Neuronal stem cell (in vitro differentiated cells): ENCODE measurements at regions not wholly inside any gene's neighbourhood (a gene's known extent, or its start where the extent isn't known, plus 50 kb on each side); places are given as distances from the start of the nearest gene placed in this dataset.
"Not testable (repeated sequence)": the region's sequence is repeated elsewhere in the genome, so short reads cannot be mapped to it uniquely, and the experiment has no call there.

ENCODE experiments used
- DNase-seq: peaks from one replicate; pipeline ENCODE4 v3.0.0-alpha.2; 2013; ENCODE audit warnings: low spot score
- H2AFZ ChIP-seq: one replicate; pipeline ENCODE4 v1.6.1; 2013; ENCODE audit warnings: mild to moderate bottlenecking, low read length, inconsistent platforms
- H2AK5ac ChIP-seq: 2 replicates; pipeline ENCODE4 v1.6.1; 2013; ENCODE audit warnings: low read depth, mild to moderate bottlenecking, inconsistent platforms, low read length, moderate library complexity, mixed read lengths
- H2BK120ac ChIP-seq: 2 replicates; pipeline ENCODE4 v1.6.1; 2013; ENCODE audit warnings: low read depth, mild to moderate bottlenecking, inconsistent platforms, low read length, moderate library complexity, mixed read lengths
- H2BK12ac ChIP-seq: one replicate; pipeline ENCODE4 v1.6.1; 2013; ENCODE audit warnings: low read length, inconsistent platforms
- H2BK15ac ChIP-seq: 2 replicates; pipeline ENCODE4 v1.6.1; 2013; ENCODE audit warnings: mild to moderate bottlenecking, low read length, inconsistent platforms, mixed read lengths
- H2BK5ac ChIP-seq: one replicate; pipeline ENCODE4 v1.6.1; 2013; ENCODE audit warnings: inconsistent platforms, mild to moderate bottlenecking, low read length, moderate library complexity
- H3K14ac ChIP-seq: one replicate; pipeline ENCODE4 v1.6.1; 2013; ENCODE audit warnings: low read length, inconsistent platforms
- H3K18ac ChIP-seq: 2 replicates; pipeline ENCODE4 v1.6.1; 2013; ENCODE audit warnings: low read length, inconsistent platforms
- H3K23ac ChIP-seq: 2 replicates; pipeline ENCODE4 v1.6.1; 2013; ENCODE audit warnings: low read depth, mild to moderate bottlenecking, mixed read lengths, low read length, inconsistent platforms; ENCODE audit not compliant: poor library complexity
- H3K27ac ChIP-seq: replicated peaks from 3 replicates; pipeline ENCODE4 v1.5.1; 2013; ENCODE audit warnings: low read length, inconsistent platforms
- H3K27me3 ChIP-seq, 3 experiments: 2 replicates each; pipeline ENCODE4 v1.6.1; 2013; ENCODE audit warnings: low read length in 3 of 3, mild to moderate bottlenecking in 2 of 3, inconsistent platforms in 1 of 3, low read depth in 1 of 3, mixed read lengths in 1 of 3, moderate library complexity in 1 of 3; ENCODE audit not compliant: control insufficient read depth in 3 of 3, insufficient read depth in 3 of 3
- H3K36me3 ChIP-seq, 2 donors: replicated peaks in 1 of 2; 2 replicates each; pipeline ENCODE4 v1.6.1; 2013; ENCODE audit warnings: low read length in 2 of 2; ENCODE audit not compliant: control insufficient read depth in 2 of 2, insufficient read depth in 2 of 2
- H3K4ac ChIP-seq: 2 replicates; pipeline ENCODE4 v1.6.1; 2013; ENCODE audit warnings: inconsistent platforms, mild to moderate bottlenecking, low read length, moderate library complexity
- H3K4me1 ChIP-seq, 2 donors: 1 replicate in 1 of 2; 2 replicates in 1 of 2; pipeline ENCODE4 v1.6.1; 2013; ENCODE audit warnings: low read length in 2 of 2, low read depth in 1 of 2; ENCODE audit not compliant: control insufficient read depth in 2 of 2, insufficient read depth in 1 of 2
- H3K4me2 ChIP-seq: one replicate; pipeline ENCODE4 v1.6.1; 2013; ENCODE audit warnings: mild to moderate bottlenecking, low read length, inconsistent platforms; ENCODE audit not compliant: insufficient read depth, poor library complexity, severe bottlenecking
- H3K4me3 ChIP-seq, 2 donors: 2 replicates each; pipeline ENCODE4 v1.5.1; 2013; ENCODE audit warnings: low read length in 2 of 2, mild to moderate bottlenecking in 2 of 2, inconsistent platforms in 1 of 2, moderate library complexity in 1 of 2
- H3K79me1 ChIP-seq: one replicate; pipeline ENCODE4 v1.6.1; 2013; ENCODE audit warnings: low read depth, mild to moderate bottlenecking, inconsistent platforms, low read length, moderate library complexity
- H3K9ac ChIP-seq: one replicate; pipeline ENCODE4 v1.6.1; 2013; ENCODE audit warnings: mild to moderate bottlenecking, low read depth, low read length, inconsistent platforms; ENCODE audit not compliant: poor library complexity
- H3K9me3 ChIP-seq, 2 donors: replicated peaks in 1 of 2; 2 replicates each; pipeline versions ENCODE3 to v1.6.1; 2013; ENCODE audit warnings: low read length in 2 of 2, mild to moderate bottlenecking in 2 of 2, inconsistent platforms in 1 of 2, low read depth in 1 of 2, mixed read lengths in 1 of 2, moderate library complexity in 1 of 2; ENCODE audit not compliant: control insufficient read depth in 2 of 2, insufficient read depth in 1 of 2
- H4K8ac ChIP-seq: one replicate; pipeline ENCODE4 v1.6.1; 2013; ENCODE audit warnings: low read depth, mild to moderate bottlenecking, inconsistent platforms, low read length, moderate library complexity
- H4K91ac ChIP-seq: one replicate; pipeline ENCODE4 v1.6.1; 2013; ENCODE audit warnings: low read length, low read depth, mild to moderate bottlenecking, inconsistent platforms; ENCODE audit not compliant: poor library complexity
- WGBS, 2 donors: extraction: QIAGEN DNeasy Blood & Tissue Kit; methylation state at CpG; one replicate each; pipeline ENCODE4 v1.1.7; 2013; ENCODE audit warnings: missing lambda C conversion rate in 2 of 2, mixed read lengths in 1 of 2; ENCODE audit not compliant: insufficient read length in 2 of 2, insufficient replicate concordance in 1 of 2; ENCODE audit errors: extremely low coverage in 2 of 2; 5-methylcytosine and 5-hydroxymethylcytosine counted together

DNA sequence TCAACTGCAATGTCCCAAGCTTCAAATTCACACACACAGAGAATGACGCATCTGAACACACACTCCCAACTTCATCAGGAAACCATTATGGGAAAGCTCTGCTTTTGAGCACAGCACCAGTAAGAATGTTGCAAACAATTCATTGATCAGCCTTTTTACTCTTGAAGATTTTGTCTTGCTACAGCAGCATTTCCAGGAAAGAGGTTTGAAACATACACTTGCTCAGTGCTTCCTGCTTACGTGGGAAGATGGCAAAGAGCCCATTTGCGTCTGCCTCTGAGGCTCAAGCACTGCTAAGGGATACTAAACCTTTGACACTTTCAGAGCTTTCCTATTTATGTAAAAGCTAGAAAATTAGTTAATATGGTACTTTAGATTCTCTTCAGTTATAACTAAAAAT is 77.2 kb upstream of the MON1B start:
- Histone ChIP-seq H2BK15ac (no peak overlapping the region), H3K4me1 (no peaks in the 10 kb centered on the region), H2AK5ac (no peak overlapping the region), H2BK12ac (no peak overlapping the region), H3K14ac (no peak overlapping the region), H3K9ac (no peak overlapping the region), H4K8ac (no peak overlapping the region), H3K4me2 (no peak overlapping the region), H2AFZ (no peak overlapping the region), H2BK120ac (no peak overlapping the region), H3K36me3 (no peaks in the 10 kb centered on the region), H4K91ac (no peak overlapping the region), H3K4ac (no peak overlapping the region), H3K9me3 (no peaks in the 10 kb centered on the region), H3K18ac (no peak overlapping the region), H3K4me3 (no peak overlapping the region), H3K23ac (no peak overlapping the region), H3K27ac (no peak overlapping the region), H2BK5ac (no peak overlapping the region), H3K27me3 (no peaks in the 10 kb centered on the region), H3K79me1 (no peaks in the 10 kb centered on the region)
- WGBS, 2 donors, result no CpG with 5 or more reads among the region's 3 CpGs
- DNase-seq, result no peak

DNA sequence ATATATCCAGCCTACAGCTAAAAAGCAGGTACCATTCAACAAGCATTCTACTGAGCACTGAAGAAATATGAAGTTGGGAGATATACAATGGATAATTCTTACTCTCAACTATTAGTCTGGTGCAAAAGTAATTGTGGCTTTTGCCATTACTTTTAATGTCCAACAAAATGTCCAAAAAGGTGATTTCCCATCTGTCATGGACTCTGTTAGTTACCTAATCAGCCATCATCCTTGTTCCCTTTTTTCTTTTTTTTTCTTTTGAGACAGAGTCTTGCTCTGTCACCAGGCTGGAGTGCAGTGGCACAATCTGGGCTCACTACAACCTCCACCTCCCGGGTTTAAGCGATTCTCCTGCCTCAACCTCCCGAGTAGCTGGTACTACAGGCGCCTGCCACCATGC is 76.6 kb upstream of the MON1B start:
- not testable (repeated sequence) for H3K4me2 ChIP-seq, H3K14ac ChIP-seq, H4K8ac ChIP-seq, H4K91ac ChIP-seq, H3K9me3 ChIP-seq, H3K4me1 ChIP-seq, H3K79me1 ChIP-seq, H2AFZ ChIP-seq, H3K4me3 ChIP-seq, H3K23ac ChIP-seq, H2BK5ac ChIP-seq, H3K4ac ChIP-seq, H2BK15ac ChIP-seq, H3K36me3 ChIP-seq, DNase-seq, H2AK5ac ChIP-seq, H2BK12ac ChIP-seq, H3K27me3 ChIP-seq, H2BK120ac ChIP-seq, H3K18ac ChIP-seq, H3K9ac ChIP-seq, H3K27ac ChIP-seq
- no CpG with 5 or more reads among the region's 4 CpGs for WGBS, 2 donors

DNA sequence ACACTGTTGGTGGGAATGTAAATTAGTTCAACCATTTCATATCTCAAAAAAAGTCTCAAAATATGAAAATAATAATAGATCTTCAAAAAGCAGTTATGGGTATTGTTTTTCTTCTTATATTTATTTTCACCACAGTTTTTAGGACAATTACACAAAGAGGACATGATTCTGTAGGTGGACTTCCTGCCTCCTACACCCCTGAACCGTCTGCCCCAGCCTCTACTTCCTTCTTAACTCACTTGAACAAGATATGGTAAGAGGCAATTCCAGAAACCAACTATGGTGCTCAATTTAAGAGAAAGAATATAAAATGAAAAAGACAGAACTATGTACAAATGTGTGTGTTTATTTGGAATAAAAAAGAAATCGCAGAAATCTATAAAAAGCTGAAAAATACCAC is 74.1 kb upstream of the MON1B start:
- H3K4me1 ChIP-seq, result no peaks in the 10 kb centered on the region
- no peak overlapping the region for H3K9ac ChIP-seq
- H3K27me3 ChIP-seq, result no peaks in the 10 kb centered on the region
- H3K4me3 ChIP-seq, result no peak overlapping the region
- H2BK12ac ChIP-seq, result no peak overlapping the region
- no peaks in the 10 kb centered on the region for H3K79me1 ChIP-seq
- no CpG with 5 or more reads among the region's 2 CpGs for WGBS, 2 donors
- H3K9me3 ChIP-seq, result no peaks in the 10 kb centered on the region
- H3K18ac ChIP-seq, result no peak overlapping the region
- no peak overlapping the region for H3K27ac ChIP-seq
- no peak overlapping the region for H4K91ac ChIP-seq
- no peak overlapping the region for H3K23ac ChIP-seq
- H3K14ac ChIP-seq, result no peak overlapping the region
- H2BK5ac ChIP-seq, result no peak overlapping the region
- no peak overlapping the region for H2AK5ac ChIP-seq
- no peak overlapping the region for H2AFZ ChIP-seq
- no peak overlapping the region for H3K4me2 ChIP-seq
- no peaks in the 10 kb centered on the region for H3K36me3 ChIP-seq
- H2BK15ac ChIP-seq, result no peak overlapping the region
- no peak overlapping the region for H3K4ac ChIP-seq
- no peak for DNase-seq
- no peak overlapping the region for H4K8ac ChIP-seq
- H2BK120ac ChIP-seq, result no peak overlapping the region

DNA sequence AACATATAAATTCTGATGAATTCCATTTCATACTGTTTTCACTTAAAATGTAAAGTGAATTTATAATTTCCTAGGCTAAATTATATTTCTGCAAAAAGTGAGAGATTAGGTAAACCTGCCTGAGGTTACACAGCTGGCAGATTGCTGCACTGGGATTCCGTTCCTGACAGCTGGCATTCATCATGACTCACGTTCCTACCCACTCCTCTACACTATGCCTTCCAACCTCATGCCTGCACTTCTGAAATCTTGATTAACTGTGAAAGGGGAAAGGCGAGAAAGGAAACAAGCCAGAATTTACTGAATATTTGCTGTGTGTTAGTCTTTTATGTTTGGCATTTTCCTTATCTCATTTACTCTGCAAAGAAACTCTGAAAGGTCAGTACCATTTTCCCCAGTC is 73.3 kb upstream of the MON1B start:
- Histone ChIP-seq H4K8ac (no peak overlapping the region), H3K4me3 (no peak overlapping the region), H3K23ac (no peak overlapping the region), H3K14ac (no peak overlapping the region), H4K91ac (no peak overlapping the region), H3K36me3 (no peaks in the 10 kb centered on the region), H3K4me1 (no peaks in the 10 kb centered on the region), H2BK5ac (no peak overlapping the region), H3K9ac (no peak overlapping the region), H3K79me1 (no peaks in the 10 kb centered on the region), H2AFZ (no peak overlapping the region), H3K27me3 (no peaks in the 10 kb centered on the region), H2BK15ac (no peak overlapping the region), H3K27ac (no peak overlapping the region), H3K4ac (no peak overlapping the region), H2BK120ac (no peak overlapping the region), H2BK12ac (no peak overlapping the region), H3K4me2 (no peak overlapping the region), H3K18ac (no peak overlapping the region), H3K9me3 (no peaks in the 10 kb centered on the region), H2AK5ac (no peak overlapping the region)
- no peak for DNase-seq
- no CpG with 5 or more reads among the region's 3 CpGs for WGBS, 2 donors
